ENCODE measurements at regions not wholly inside any gene's neighbourhood (a gene's known extent, or its start where the extent isn't known, plus 50 kb on each side); places are given as distances from the start of the nearest gene placed in this dataset.

DNA sequence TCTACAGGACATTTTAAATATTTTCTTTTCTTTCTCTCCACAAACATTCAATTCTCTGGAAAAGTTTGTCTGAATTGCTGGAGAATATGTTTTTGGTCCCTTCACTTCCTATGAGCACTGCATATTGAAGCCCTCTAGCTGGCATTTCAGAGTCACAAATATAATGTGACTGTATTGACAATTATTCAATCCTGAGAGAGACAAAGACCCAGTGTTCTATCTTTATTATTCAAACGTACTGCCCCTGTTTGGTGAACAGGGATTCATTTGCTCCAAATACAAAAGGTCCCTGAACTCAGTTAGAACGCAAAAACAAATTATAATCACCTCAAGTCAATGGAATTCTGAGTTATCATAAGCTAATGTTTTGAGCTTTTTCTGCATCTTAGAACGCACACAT lies 173.1 kb upstream of the CDIN1 start:
- TF ChIP-seq POLR2A (IDR thresholded peaks at IDR 0.05): no peak
- TF ChIP-seq, protein P1, sequence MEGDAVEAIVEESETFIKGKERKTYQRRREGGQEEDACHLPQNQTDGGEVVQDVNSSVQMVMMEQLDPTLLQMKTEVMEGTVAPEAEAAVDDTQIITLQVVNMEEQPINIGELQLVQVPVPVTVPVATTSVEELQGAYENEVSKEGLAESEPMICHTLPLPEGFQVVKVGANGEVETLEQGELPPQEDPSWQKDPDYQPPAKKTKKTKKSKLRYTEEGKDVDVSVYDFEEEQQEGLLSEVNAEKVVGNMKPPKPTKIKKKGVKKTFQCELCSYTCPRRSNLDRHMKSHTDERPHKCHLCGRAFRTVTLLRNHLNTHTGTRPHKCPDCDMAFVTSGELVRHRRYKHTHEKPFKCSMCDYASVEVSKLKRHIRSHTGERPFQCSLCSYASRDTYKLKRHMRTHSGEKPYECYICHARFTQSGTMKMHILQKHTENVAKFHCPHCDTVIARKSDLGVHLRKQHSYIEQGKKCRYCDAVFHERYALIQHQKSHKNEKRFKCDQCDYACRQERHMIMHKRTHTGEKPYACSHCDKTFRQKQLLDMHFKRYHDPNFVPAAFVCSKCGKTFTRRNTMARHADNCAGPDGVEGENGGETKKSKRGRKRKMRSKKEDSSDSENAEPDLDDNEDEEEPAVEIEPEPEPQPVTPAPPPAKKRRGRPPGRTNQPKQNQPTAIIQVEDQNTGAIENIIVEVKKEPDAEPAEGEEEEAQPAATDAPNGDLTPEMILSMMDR (IDR thresholded peaks at IDR 0.05): no peak

Measured in vagina (tissue), 2 donors.